ENCODE measurements at regions not wholly inside any gene's neighbourhood (a gene's known extent, or its start where the extent isn't known, plus 50 kb on each side); places are given as distances from the start of the nearest gene placed in this dataset.

- TF ChIP-seq YY1 (IDR thresholded peaks at IDR 0.05; ENCODE audit: insufficient read depth, insufficient read length) (no peak), ZNF274 (IDR thresholded peaks at IDR 0.05; ENCODE audit: low read depth, low read length) (no peak)
These were observed 515.7 kb downstream of the DCDC2C start for GRCh38 chr2:4219101-4219500.
